ENCODE measurements at regions not wholly inside any gene's neighbourhood (a gene's known extent, or its start where the extent isn't known, plus 50 kb on each side); places are given as distances from the start of the nearest gene placed in this dataset.

- peak overlapping the region in 1 of 2 donors; percentile 76 for H3K27ac ChIP-seq
These were observed 224.3 kb downstream of the MAFB start for GRCh38 chr20:40464731-40465208.

GRCh38 chr20:40463171-40463570, 225.9 kb downstream of the MAFB start:
- no peak for DNase-seq (ENCODE audit: low spot score)
- no peak for TF ChIP-seq CTCF (IDR thresholded peaks at IDR 0.05)
- H3K27ac ChIP-seq: peak overlapping the region in 1 of 2 donors; percentile 61
- H3K4me3 ChIP-seq: no peak overlapping the region

More at GRCh38 chr20:40464731-40465208, 224.3 kb downstream of the MAFB start:
- H3K4me3 ChIP-seq: no peak overlapping the region
- TF ChIP-seq CTCF (IDR thresholded peaks at IDR 0.05): no peak
- DNase-seq (ENCODE audit: low spot score): no peak

DNA sequence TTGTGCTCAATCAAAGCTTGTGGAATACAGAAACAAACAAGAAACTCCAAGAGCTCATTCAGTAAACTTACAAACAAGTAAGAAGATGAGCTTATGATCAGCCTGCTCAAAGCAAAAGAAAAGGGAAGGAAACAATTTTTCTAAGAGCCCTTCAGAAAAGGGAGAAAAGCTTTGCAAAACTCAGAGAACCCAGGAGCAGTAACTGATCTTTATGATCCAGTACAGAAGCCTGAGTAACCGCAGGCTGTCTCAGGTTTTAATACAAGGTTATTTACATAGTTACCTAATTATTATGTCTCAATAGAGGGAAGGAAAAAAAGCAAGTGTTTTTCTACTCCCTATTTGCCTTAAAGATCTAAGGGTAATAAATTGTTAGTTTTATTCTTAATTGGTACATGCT, 226.5 kb downstream of the MAFB start:
- Histone ChIP-seq H3K27ac (peak overlapping the region in 1 of 2 donors; percentile 19), H3K4me3 (no peak overlapping the region)
- no peak for DNase-seq (ENCODE audit: low spot score)
- TF ChIP-seq CTCF (IDR thresholded peaks at IDR 0.05): no peak

DNA sequence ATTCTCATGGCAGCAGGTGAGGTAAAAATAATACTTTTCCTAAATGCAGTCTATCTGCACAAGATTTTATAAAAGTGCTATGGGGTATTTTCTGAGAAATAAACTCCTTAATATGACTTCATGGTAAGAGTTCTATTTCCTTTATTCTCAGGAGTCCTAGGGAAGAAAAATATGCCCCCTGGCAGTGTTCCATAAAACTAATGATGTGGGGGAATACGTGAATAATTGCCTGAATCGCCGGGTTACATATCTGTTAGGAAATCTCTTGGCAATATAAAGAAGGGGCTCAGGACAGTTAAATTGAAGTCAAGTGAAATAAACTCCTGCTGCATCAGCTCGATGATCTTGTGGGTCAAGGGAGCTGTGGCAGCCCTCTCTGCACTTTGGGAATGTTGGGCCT, 229.7 kb downstream of the MAFB start:
- no peak overlapping the region for H3K4me3 ChIP-seq
- no peak for TF ChIP-seq CTCF (IDR thresholded peaks at IDR 0.05)
- H3K27ac ChIP-seq: no peak overlapping the region
- no peak for DNase-seq (ENCODE audit: low spot score)

DNA sequence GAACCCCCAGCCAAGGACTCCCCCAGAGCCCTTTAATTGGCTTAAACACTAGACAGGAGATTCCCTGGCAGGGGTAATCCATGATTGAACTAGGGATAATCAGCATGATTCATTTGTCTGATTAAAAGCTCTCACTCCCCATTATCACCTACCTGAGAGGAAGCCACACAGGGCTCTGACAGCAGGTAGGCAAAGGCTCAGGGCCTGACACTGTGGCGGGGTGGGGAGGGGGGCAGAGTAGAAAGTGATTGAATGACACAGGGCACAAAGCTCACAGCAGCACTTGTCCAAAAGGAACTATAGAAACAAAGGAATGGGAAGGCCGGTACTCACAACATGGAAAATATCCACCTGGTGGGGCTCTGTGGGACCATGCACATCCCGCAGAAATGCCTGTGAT, 231.6 kb downstream of the MAFB start:
- no peak for DNase-seq (ENCODE audit: low spot score)
- no peak overlapping the region for H3K27ac ChIP-seq

DNA sequence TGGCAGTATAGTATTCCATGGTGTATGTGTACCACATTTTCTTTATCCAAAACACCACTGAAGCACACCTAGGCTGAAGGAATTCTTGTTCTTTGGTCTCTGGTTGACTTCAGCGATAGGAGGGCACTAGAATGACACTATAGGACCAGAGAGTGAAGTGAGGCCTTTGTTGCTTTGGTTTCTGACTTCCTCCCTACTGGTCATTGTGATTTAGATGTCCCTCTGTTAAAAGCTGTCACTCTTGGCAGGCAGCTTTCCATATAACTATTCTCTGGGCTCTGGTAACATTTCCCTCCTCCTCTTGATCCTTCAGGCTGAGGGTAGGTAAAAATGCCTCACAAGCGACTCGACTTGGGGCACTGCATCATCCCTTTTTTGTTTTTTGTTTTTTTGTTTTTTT, 236.3 kb downstream of the MAFB start:
- DNase-seq (ENCODE audit: low spot score): no peak
- Histone ChIP-seq H3K27ac (no peak overlapping the region), H3K4me3 (no peak overlapping the region)
- no peak for TF ChIP-seq CTCF (IDR thresholded peaks at IDR 0.05)

More for the DNA sequence above, 231.6 kb downstream of the MAFB start:
- no peak for TF ChIP-seq CTCF (IDR thresholded peaks at IDR 0.05)
- H3K4me3 ChIP-seq: no peak overlapping the region

DNA sequence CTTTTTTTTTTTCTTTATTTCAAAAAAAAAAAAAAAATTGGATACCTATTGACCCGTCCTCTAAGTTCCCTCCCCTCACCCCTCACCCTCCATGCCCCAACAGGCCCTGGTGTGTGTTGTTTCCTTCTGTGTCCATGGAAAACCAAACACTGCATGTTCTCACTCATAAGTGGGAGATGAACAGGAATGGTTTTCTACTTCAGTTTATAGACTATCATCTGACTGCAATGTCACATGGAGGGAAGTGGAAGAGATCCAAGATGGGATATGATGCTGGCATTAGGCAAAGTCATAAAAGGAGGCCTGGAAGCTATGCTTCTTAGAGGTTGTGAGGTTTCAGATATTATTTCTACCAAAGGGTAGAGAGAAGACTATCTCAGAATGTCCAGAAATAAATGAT, 237.5 kb downstream of the MAFB start:
- Histone ChIP-seq H3K4me3 (no peak overlapping the region), H3K27ac (no peak overlapping the region)
- DNase-seq (ENCODE audit: low spot score): no peak
- no peak for TF ChIP-seq CTCF (IDR thresholded peaks at IDR 0.05)

Measured in coronary artery (tissue), 2 donors.